K562 (cell line): ENCODE measurements at regions not wholly inside any gene's neighbourhood (a gene's known extent, or its start where the extent isn't known, plus 50 kb on each side); places are given as distances from the start of the nearest gene placed in this dataset.

Experiments used
- ATAC-seq: fragments of 200-7000 bp; cut with Tn5 transposase; 3 replicates; pipeline ENCODE4 v1.9.1; 2020; ENCODE audit warnings: moderate library complexity
- BruUV-seq: library from RNA; stranded (reverse); fragments of 400-500 nt; replicated peaks from 2 replicates; lab custom pipeline; 2021; lab: Mats Ljungman, UMichigan
- CTCF ChIA-PET: fragments of 300-600 bp; formaldehyde crosslinking; extraction: SDS; loops from one replicate; lab custom pipeline; 2021; ENCODE audit warnings: low intra/inter-chr PET ratio; lab: Yijun Ruan, JAX
- POLR2A ChIA-PET: fragments of 300-600, 350-650 bp; sonication (Branson Sonifier 250); formaldehyde crosslinking; extraction: SDS; loops from one replicate; lab custom pipeline; 2021; ENCODE audit warnings: antibody characterized with exemption, inconsistent platforms; lab: Yijun Ruan, JAX
- DNase-seq, 4 experiments: peaks; one replicate each; pipeline versions ENCODE4 v3.0.0 to v3.0.0-alpha.2; 2011 to 2018; ENCODE audit warnings: low spot score in 3 of 4, mixed read lengths in 3 of 4; ENCODE audit errors: extremely low read depth in 1 of 4
- FAIRE-seq: peaks from 2 replicates; lab custom pipeline; 2011; peaks lifted over from hg19 to GRCh38; lab: Jason Lieb, UNC
- H2AFZ ChIP-seq: 2 replicates; pipeline ENCODE4 v1.6.0; 2011; ENCODE audit warnings: low read depth, low read length, control low read depth, inconsistent platforms
- H3K27ac ChIP-seq: fragments of 200-600 bp; 3 replicates; pipeline ENCODE4 v1.8.0; 2011; ENCODE audit warnings: low read depth, mild to moderate bottlenecking, control low read depth, inconsistent platforms, low read length, moderate library complexity, mixed read lengths; ENCODE audit errors: extremely low read depth
- H3K27me3 ChIP-seq, 2 experiments: fragments of 300-600 bp in 1 of 2; 2 replicates in 1 of 2; 3 replicates in 1 of 2; pipeline versions ENCODE4 v1.6.0 to v1.8.0; 2011; ENCODE audit warnings: inconsistent platforms in 2 of 2, low read length in 2 of 2, mild to moderate bottlenecking in 1 of 2, mixed read lengths in 1 of 2, moderate library complexity in 1 of 2; ENCODE audit not compliant: control insufficient read depth in 2 of 2, insufficient read depth in 2 of 2
- H3K36me3 ChIP-seq: fragments of 300-600 bp; 3 replicates; pipeline ENCODE4 v1.8.0; 2011; ENCODE audit warnings: mild to moderate bottlenecking, low read length, inconsistent platforms; ENCODE audit not compliant: control insufficient read depth, insufficient read depth
- H3K4me1 ChIP-seq, 2 experiments: fragments of 200-600 bp in 1 of 2; replicated peaks in 1 of 2; 2 replicates in 1 of 2; 3 replicates in 1 of 2; pipeline versions ENCODE4 v1.5.1 to v1.8.0; 2011; ENCODE audit warnings: inconsistent platforms in 2 of 2, low read length in 2 of 2, mild to moderate bottlenecking in 1 of 2, mixed read lengths in 1 of 2, moderate library complexity in 1 of 2; ENCODE audit not compliant: control insufficient read depth in 2 of 2, insufficient read depth in 2 of 2
- H3K4me2 ChIP-seq: 2 replicates; pipeline ENCODE4 v1.6.1; 2011; ENCODE audit warnings: low read length, control low read depth, inconsistent platforms, mixed read lengths; ENCODE audit not compliant: insufficient read depth
- H3K4me3 ChIP-seq: fragments of 200-600 bp; sonication (generic), shearing (Covaris generic); 2 replicates; pipeline ENCODE4 v1.5.1; 2016; ENCODE audit warnings: control low read depth, inconsistent platforms
- H3K79me2 ChIP-seq: fragments of 200-600 bp; 3 replicates; pipeline ENCODE4 v1.8.0; 2011; ENCODE audit warnings: low read length, inconsistent platforms; ENCODE audit not compliant: control insufficient read depth, insufficient read depth
- H3K9ac ChIP-seq, 2 experiments: 2 replicates each; pipeline versions ENCODE4 v1.6.0 to v1.6.1; 2011; ENCODE audit warnings: low read depth in 2 of 2, low read length in 2 of 2, control low read depth in 1 of 2, inconsistent platforms in 1 of 2, mild to moderate bottlenecking in 1 of 2, mixed read lengths in 1 of 2; ENCODE audit not compliant: insufficient read depth in 1 of 2
- H3K9me1 ChIP-seq: one replicate; pipeline ENCODE4 v1.6.0; 2011; ENCODE audit warnings: inconsistent platforms, mild to moderate bottlenecking, low read length, moderate library complexity; ENCODE audit not compliant: control insufficient read depth, insufficient read depth
- H3K9me3 ChIP-seq: replicated peaks from 2 replicates; pipeline ENCODE4 v1.5.1; 2011; ENCODE audit warnings: low read depth, low read length, inconsistent platforms; ENCODE audit not compliant: control insufficient read depth, insufficient read depth
- H4K20me1 ChIP-seq: replicated peaks from 2 replicates; pipeline ENCODE4 v1.6.1; 2011; ENCODE audit warnings: low read length, inconsistent platforms, mixed read lengths; ENCODE audit not compliant: control insufficient read depth, insufficient read depth
- FOXM1 ChIP-seq, 2 experiments: fragments of 450-650 bp in 1 of 2; sonication (generic) in 1 of 2; formaldehyde crosslinking in 1 of 2; IDR thresholded peaks; 2 replicates each; pipeline versions ENCODE4 v1.6.1 to v1.9.0; 2017 to 2022; ENCODE audit warnings: low read depth in 2 of 2, mild to moderate bottlenecking in 2 of 2, missing genetic modification reagents in 1 of 2, moderate library complexity in 1 of 2
- WGBS: fragments of 100-300 bp; shearing (Covaris generic); methylation state at CpG from one replicate; pipeline ENCODE4 v1.1.6; 2016; ENCODE audit warnings: low coverage, mixed read lengths; ENCODE audit not compliant: insufficient coverage; ENCODE audit errors: missing lambda C conversion rate; 5-methylcytosine and 5-hydroxymethylcytosine counted together
- in situ Hi-C: fragments of 300-500 bp; cut with MboI; formaldehyde crosslinking; loops from 4 replicates; pipeline ENCODE4 v1.15.0; 2018; ENCODE audit warnings: inconsistent platforms, mixed read lengths
- intact Hi-C: fragments of 100-400 bp; cut with micrococcal nuclease; formaldehyde crosslinking; loops from 2 replicates; pipeline ENCODE4 v1.14.2; 2022
- TF ChIP-seq, protein P1 (sequence below): fragments of 450-650 bp; IDR thresholded peaks from one replicate; pipeline ENCODE4 v1.6.1; 2018; ENCODE audit warnings: mild to moderate bottlenecking, moderate library complexity; ENCODE audit not compliant: partially characterized antibody
- TF ChIP-seq, protein P2 (sequence below): fragments of 250-450 bp; sonication (Bioruptor Pico); IDR thresholded peaks from 2 replicates; pipeline ENCODE4 v1.8.0; 2022; ENCODE audit warnings: inconsistent platforms
- TF ChIP-seq, protein P3 (sequence below), 2 experiments: fragments of 450-650 bp; IDR thresholded peaks; 2 replicates each; pipeline ENCODE4 v1.6.1; 2016

GRCh38 chr22:49549256-49550140 is 278.2 kb downstream of the BRD1 start:
- Histone ChIP-seq H3K36me3 (peaks cover 3% of the 10 kb centered on the region; the same call in 1 of the 3 replicates), H3K27ac (no peak overlapping the region), H3K4me3 (no peak overlapping the region), H3K9me3 (no peaks in the 10 kb centered on the region), H4K20me1 (peaks cover 17% of the 10 kb centered on the region), H3K4me1 (peaks cover 0 to 8% of the 10 kb centered on the region in 2 experiments; a peak in 2 of 5 replicates), H3K27me3 (no peaks in the 10 kb centered on the region), H3K9me1 (no peaks in the 10 kb centered on the region), H3K9ac (no peak overlapping the region), H2AFZ (no peak overlapping the region), H3K79me2 (peaks cover 11% of the 10 kb centered on the region; the same call in 2 of the 3 replicates), H3K4me2 (no peak overlapping the region)
- ChIA-PET POLR2A (interaction anchor here (0.7 kb wide), 1 partner anchor 773 kb away, joined by 3 read pairs; no protein-coding TSS in a partner anchor), CTCF (no interaction called here)
- intact Hi-C loops (no loop called here), in situ Hi-C loops (no loop called here)
- ATAC-seq: no peak
- no TSS peak for BruUV-seq
- TF ChIP-seq, protein P1, sequence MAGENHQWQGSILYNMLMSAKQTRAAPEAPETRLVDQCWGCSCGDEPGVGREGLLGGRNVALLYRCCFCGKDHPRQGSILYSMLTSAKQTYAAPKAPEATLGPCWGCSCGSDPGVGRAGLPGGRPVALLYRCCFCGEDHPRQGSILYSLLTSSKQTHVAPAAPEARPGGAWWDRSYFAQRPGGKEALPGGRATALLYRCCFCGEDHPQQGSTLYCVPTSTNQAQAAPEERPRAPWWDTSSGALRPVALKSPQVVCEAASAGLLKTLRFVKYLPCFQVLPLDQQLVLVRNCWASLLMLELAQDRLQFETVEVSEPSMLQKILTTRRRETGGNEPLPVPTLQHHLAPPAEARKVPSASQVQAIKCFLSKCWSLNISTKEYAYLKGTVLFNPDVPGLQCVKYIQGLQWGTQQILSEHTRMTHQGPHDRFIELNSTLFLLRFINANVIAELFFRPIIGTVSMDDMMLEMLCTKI: no peak
- TF ChIP-seq, protein P2, sequence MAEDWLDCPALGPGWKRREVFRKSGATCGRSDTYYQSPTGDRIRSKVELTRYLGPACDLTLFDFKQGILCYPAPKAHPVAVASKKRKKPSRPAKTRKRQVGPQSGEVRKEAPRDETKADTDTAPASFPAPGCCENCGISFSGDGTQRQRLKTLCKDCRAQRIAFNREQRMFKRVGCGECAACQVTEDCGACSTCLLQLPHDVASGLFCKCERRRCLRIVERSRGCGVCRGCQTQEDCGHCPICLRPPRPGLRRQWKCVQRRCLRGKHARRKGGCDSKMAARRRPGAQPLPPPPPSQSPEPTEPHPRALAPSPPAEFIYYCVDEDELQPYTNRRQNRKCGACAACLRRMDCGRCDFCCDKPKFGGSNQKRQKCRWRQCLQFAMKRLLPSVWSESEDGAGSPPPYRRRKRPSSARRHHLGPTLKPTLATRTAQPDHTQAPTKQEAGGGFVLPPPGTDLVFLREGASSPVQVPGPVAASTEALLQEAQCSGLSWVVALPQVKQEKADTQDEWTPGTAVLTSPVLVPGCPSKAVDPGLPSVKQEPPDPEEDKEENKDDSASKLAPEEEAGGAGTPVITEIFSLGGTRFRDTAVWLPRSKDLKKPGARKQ (CRISPR knock-in tag): no peak
- TF ChIP-seq FOXM1 (IDR thresholded peaks at IDR 0.05; ENCODE audit: low read depth) (no peak), FOXM1 (CRISPR knock-in tag; IDR thresholded peaks at IDR 0.05; ENCODE audit: low read depth) (no peak)
- TF ChIP-seq, protein P3, sequence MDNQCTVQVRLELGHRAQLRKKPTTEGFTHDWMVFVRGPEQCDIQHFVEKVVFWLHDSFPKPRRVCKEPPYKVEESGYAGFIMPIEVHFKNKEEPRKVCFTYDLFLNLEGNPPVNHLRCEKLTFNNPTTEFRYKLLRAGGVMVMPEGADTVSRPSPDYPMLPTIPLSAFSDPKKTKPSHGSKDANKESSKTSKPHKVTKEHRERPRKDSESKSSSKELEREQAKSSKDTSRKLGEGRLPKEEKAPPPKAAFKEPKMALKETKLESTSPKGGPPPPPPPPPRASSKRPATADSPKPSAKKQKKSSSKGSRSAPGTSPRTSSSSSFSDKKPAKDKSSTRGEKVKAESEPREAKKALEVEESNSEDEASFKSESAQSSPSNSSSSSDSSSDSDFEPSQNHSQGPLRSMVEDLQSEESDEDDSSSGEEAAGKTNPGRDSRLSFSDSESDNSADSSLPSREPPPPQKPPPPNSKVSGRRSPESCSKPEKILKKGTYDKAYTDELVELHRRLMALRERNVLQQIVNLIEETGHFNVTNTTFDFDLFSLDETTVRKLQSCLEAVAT (IDR thresholded peaks at IDR 0.05): no peak
- WGBS: 90% methylated on average over 14 of the region's 22 CpGs
- no peak for FAIRE-seq
- DNase-seq: no peak
